ENCODE measurements at regions not wholly inside any gene's neighbourhood (a gene's known extent, or its start where the extent isn't known, plus 50 kb on each side); places are given as distances from the start of the nearest gene placed in this dataset.

DNA sequence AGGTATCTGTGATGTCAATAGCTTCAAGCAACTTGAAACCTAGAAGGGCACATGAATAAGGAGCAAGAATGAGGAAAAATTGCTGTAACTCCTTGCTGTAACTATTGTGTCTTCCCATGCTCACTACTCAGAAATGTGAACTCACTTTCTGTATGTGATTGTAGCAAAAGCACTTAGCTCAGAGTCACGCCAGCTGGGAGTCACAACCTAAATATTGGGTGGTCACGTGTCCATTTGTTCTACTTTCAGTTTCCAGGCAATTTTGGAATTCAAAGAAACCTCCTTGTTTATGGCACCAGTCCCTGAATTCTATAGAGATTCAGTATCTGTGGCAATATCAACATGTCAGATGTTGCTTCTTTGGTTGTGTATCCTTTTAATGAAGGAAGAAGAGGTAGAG is 241.6 kb upstream of the AZI2 start:
- Histone ChIP-seq H3K27me3 (replicated peaks; ENCODE audit: insufficient read depth) (no peaks in the 10 kb centered on the region), H3K27ac (no peak overlapping the region), H3K36me3 (no peaks in the 10 kb centered on the region), H3K4me3 (peak overlapping the region; percentile 28), H3K4me1 (ENCODE audit: control insufficient read depth in 1 of 2, low read depth in 2 of 2) (peaks cover 0 to 21% of the 10 kb centered on the region in 2 donors), H3K9me3 (no peaks in the 10 kb centered on the region)
- DNase-seq (ENCODE audit: low spot score) (no peak), ATAC-seq (ENCODE audit: insufficient number of reproducible peaks, low FRiP score, low read depth) (no peak)
- TF ChIP-seq, protein P1, sequence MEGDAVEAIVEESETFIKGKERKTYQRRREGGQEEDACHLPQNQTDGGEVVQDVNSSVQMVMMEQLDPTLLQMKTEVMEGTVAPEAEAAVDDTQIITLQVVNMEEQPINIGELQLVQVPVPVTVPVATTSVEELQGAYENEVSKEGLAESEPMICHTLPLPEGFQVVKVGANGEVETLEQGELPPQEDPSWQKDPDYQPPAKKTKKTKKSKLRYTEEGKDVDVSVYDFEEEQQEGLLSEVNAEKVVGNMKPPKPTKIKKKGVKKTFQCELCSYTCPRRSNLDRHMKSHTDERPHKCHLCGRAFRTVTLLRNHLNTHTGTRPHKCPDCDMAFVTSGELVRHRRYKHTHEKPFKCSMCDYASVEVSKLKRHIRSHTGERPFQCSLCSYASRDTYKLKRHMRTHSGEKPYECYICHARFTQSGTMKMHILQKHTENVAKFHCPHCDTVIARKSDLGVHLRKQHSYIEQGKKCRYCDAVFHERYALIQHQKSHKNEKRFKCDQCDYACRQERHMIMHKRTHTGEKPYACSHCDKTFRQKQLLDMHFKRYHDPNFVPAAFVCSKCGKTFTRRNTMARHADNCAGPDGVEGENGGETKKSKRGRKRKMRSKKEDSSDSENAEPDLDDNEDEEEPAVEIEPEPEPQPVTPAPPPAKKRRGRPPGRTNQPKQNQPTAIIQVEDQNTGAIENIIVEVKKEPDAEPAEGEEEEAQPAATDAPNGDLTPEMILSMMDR (IDR thresholded peaks at IDR 0.05): no peak

DNA sequence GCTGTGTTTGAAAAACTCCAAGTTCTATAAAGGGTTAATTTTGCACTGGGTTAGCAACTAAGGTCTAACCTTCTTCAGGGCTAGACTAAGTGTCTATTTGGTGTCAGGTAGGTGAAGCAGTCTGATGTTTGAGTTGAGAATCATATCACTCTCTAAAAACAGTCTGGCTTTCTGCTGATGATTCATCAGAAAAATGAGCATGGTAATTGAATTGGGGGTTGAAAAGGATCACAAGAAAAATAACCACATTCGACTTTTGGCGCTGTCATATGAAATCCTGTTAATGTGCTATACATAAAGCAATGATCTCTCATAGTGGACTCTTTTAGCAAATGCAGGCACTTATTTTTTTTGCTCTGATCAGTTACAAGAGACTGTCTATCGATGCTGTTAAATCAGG is 242.2 kb upstream of the AZI2 start:
- Histone ChIP-seq H3K4me1 (ENCODE audit: control insufficient read depth in 1 of 2, low read depth in 2 of 2) (peaks cover 0 to 17% of the 10 kb centered on the region in 2 donors), H3K36me3 (no peaks in the 10 kb centered on the region), H3K4me3 (no peak overlapping the region), H3K27me3 (replicated peaks; ENCODE audit: insufficient read depth) (no peaks in the 10 kb centered on the region), H3K9me3 (no peaks in the 10 kb centered on the region), H3K27ac (no peak overlapping the region)
- ATAC-seq (ENCODE audit: insufficient number of reproducible peaks, low FRiP score, low read depth) (no peak), DNase-seq (ENCODE audit: low spot score) (no peak)
- TF ChIP-seq, protein P1 (IDR thresholded peaks at IDR 0.05): no peak

DNA sequence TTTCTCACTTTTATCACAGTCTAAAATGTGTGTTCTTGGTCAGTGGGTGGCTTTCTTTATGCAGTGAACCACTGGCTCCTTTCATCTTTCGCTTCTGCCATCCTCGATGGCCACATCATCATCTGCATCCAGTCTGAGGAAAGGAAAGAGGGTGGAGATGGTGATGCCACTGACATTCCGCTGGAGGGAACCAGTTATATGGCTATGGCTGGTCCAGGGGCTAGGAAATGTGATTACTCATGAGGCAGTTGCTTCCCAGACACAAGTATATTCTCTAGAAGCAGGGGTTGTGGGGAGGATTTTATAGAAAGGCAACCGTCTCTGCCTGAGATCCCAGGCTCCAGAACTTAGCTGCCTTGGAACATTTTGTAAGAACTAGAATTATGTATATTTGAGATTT is 246.7 kb upstream of the AZI2 start:
- TF ChIP-seq, protein P1 (IDR thresholded peaks at IDR 0.05): no peak
- H3K4me1 ChIP-seq (ENCODE audit: control insufficient read depth in 1 of 2, low read depth in 2 of 2): peaks cover 0 to 4% of the 10 kb centered on the region in 2 donors
- no peaks in the 10 kb centered on the region for H3K36me3 ChIP-seq
- H3K27me3 ChIP-seq (replicated peaks; ENCODE audit: insufficient read depth): no peaks in the 10 kb centered on the region
- H3K9me3 ChIP-seq: no peaks in the 10 kb centered on the region
- DNase-seq (ENCODE audit: low spot score) (no peak), ATAC-seq (ENCODE audit: insufficient number of reproducible peaks, low FRiP score, low read depth) (no peak)
- no peak overlapping the region for H3K4me3 ChIP-seq
- no peak overlapping the region for H3K27ac ChIP-seq

DNA sequence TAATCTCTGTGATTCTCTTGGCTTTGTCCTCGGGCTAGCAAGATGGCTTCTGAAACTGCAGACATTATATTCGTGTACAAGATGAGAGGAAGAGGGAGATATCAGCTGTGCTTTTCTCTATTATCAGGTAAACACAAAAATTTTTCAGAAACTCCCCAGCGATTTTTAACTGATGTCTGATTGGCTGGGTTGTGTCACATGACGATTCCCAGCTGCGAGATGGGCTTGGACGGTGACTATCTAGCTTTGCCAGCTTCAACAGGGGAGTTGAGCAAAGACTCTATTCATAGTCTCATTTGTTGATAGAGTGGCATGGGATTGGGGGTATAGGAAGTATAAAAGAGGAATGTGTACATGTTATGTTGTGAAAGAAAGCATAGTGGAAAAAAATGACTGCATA is 248.8 kb upstream of the AZI2 start:
- Histone ChIP-seq H3K27ac (no peak overlapping the region), H3K9me3 (no peaks in the 10 kb centered on the region), H3K4me1 (ENCODE audit: control insufficient read depth in 1 of 2, low read depth in 2 of 2) (no peaks in the 10 kb centered on the region), H3K27me3 (replicated peaks; ENCODE audit: insufficient read depth) (no peaks in the 10 kb centered on the region), H3K36me3 (no peaks in the 10 kb centered on the region), H3K4me3 (no peak overlapping the region)
- TF ChIP-seq, protein P1 (IDR thresholded peaks at IDR 0.05): no peak
- ATAC-seq (ENCODE audit: insufficient number of reproducible peaks, low FRiP score, low read depth) (no peak), DNase-seq (ENCODE audit: low spot score) (no peak)

DNA sequence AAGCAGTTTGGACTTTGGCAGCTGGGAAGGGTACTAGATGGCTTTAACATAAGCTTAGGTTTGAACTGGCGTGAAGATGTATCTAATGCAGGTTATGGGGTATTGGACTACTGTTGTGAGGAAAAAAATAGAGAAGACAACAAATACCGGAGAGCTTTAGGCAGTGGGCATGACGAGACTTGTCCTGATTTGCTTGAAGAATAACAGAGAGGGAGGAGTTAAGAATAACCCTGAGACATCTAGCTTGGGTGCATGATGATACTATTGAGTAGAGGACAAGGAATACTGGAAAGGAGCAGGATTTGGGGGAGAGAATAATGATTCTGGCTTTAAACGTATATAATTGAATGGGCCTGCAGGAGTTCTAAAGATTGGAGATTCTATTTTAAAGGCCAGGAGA is 249.5 kb upstream of the AZI2 start:
- DNase-seq (ENCODE audit: low spot score) (no peak), ATAC-seq (ENCODE audit: insufficient number of reproducible peaks, low FRiP score, low read depth) (no peak)
- Histone ChIP-seq H3K36me3 (no peaks in the 10 kb centered on the region), H3K4me1 (ENCODE audit: control insufficient read depth in 1 of 2, low read depth in 2 of 2) (no peaks in the 10 kb centered on the region), H3K9me3 (no peaks in the 10 kb centered on the region), H3K27ac (no peak overlapping the region), H3K4me3 (no peak overlapping the region), H3K27me3 (replicated peaks; ENCODE audit: insufficient read depth) (no peaks in the 10 kb centered on the region)
- TF ChIP-seq, protein P1 (IDR thresholded peaks at IDR 0.05): no peak
